C4-2B (cell line): ENCODE measurements at regions not wholly inside any gene's neighbourhood (a gene's known extent, or its start where the extent isn't known, plus 50 kb on each side); places are given as distances from the start of the nearest gene placed in this dataset.

Experiments
- ZFX ChIP-seq: fragments of 450-650 bp; IDR thresholded peaks from 2 replicates; pipeline ENCODE4 v1.6.1; 2017
- TF ChIP-seq, protein P1 (sequence below): fragments of 450-650 bp; conservative IDR thresholded peaks from 2 replicates; pipeline ENCODE4 v1.5.1; 2017; ENCODE audit warnings: mild to moderate bottlenecking

DNA sequence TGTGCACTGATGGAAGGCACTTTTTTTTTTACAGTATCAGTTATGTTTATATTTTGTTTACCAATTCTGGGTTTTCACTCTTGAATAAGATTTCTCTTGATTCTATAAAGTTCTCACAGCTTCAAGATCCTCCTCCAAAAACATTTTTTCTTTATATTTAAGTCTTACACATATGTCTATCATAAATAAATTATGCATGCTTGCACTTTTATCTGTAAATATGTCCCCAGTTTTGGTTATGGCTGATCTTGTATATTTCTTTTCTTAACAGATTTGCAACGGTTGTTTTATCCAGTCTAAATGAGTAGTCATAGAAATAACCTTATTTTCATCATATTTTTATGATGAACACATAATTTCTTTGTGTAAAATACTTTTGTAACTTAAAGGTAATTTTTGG lies 1456.5 kb downstream of the MRPL39 start:
- TF ChIP-seq, protein P1, sequence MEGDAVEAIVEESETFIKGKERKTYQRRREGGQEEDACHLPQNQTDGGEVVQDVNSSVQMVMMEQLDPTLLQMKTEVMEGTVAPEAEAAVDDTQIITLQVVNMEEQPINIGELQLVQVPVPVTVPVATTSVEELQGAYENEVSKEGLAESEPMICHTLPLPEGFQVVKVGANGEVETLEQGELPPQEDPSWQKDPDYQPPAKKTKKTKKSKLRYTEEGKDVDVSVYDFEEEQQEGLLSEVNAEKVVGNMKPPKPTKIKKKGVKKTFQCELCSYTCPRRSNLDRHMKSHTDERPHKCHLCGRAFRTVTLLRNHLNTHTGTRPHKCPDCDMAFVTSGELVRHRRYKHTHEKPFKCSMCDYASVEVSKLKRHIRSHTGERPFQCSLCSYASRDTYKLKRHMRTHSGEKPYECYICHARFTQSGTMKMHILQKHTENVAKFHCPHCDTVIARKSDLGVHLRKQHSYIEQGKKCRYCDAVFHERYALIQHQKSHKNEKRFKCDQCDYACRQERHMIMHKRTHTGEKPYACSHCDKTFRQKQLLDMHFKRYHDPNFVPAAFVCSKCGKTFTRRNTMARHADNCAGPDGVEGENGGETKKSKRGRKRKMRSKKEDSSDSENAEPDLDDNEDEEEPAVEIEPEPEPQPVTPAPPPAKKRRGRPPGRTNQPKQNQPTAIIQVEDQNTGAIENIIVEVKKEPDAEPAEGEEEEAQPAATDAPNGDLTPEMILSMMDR: no peak
- TF ChIP-seq ZFX: no peak
